ENCODE measurements at regions not wholly inside any gene's neighbourhood (a gene's known extent, or its start where the extent isn't known, plus 50 kb on each side); places are given as distances from the start of the nearest gene placed in this dataset.

DNA sequence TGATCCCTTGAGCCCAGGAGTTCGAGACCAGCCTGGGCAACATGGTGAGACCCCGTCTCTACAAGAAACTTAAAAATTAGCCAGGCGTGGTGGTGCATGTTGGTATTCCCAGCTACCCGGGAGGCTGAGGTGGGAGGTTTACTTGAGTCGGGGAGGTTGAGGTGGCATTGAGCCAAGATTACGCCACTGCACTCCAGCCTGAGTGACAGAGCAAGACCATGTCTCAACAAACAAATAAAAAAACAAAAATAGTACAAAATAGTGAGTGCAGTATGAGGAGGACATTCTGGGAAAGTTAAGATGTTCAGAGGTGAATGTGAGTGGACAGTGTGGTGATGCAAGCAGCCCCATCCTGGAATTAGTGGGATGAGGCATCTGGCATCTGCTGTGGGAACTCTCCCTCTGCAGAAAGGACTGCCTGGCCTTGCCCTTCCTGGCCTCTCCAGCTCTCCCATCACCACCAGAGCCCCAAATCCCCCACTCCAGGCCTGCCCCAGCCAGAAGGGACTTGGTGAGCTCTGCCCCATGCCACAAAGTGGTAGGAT is 96.6 kb upstream of the PARD3 start:
- TF ChIP-seq, protein P1, sequence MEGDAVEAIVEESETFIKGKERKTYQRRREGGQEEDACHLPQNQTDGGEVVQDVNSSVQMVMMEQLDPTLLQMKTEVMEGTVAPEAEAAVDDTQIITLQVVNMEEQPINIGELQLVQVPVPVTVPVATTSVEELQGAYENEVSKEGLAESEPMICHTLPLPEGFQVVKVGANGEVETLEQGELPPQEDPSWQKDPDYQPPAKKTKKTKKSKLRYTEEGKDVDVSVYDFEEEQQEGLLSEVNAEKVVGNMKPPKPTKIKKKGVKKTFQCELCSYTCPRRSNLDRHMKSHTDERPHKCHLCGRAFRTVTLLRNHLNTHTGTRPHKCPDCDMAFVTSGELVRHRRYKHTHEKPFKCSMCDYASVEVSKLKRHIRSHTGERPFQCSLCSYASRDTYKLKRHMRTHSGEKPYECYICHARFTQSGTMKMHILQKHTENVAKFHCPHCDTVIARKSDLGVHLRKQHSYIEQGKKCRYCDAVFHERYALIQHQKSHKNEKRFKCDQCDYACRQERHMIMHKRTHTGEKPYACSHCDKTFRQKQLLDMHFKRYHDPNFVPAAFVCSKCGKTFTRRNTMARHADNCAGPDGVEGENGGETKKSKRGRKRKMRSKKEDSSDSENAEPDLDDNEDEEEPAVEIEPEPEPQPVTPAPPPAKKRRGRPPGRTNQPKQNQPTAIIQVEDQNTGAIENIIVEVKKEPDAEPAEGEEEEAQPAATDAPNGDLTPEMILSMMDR (IDR thresholded peaks at IDR 0.05; ENCODE audit: insufficient read depth, low read length): no peak
- DNase-seq (ENCODE audit: low read depth): no peak
- no peak overlapping the region for H3K4me3 ChIP-seq (ENCODE audit: low read depth, low read length)

DNA sequence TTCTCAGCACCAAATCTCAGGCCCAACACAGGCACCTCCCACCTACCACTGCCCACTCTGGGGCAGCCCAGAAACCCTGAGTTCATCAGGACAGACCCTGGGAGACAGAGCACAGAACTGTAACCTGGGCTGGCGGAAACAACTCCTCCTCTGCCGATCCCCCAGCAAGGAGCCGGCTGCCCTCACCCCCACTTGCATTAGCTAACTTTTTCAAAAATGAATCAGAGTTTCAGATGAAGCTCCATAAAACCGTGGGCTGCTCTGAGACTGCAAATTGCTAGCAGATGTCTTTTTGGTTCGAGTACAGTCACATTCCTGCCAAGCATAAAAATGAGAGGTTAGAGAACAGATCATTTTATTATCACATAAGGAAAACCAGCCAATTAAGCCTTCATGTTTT is 93.4 kb upstream of the PARD3 start:
- no peak overlapping the region for H3K4me3 ChIP-seq (ENCODE audit: low read depth, low read length)
- TF ChIP-seq, protein P1 (IDR thresholded peaks at IDR 0.05; ENCODE audit: insufficient read depth, low read length): no peak
- peak; percentile 79 for DNase-seq (ENCODE audit: low read depth)

DNA sequence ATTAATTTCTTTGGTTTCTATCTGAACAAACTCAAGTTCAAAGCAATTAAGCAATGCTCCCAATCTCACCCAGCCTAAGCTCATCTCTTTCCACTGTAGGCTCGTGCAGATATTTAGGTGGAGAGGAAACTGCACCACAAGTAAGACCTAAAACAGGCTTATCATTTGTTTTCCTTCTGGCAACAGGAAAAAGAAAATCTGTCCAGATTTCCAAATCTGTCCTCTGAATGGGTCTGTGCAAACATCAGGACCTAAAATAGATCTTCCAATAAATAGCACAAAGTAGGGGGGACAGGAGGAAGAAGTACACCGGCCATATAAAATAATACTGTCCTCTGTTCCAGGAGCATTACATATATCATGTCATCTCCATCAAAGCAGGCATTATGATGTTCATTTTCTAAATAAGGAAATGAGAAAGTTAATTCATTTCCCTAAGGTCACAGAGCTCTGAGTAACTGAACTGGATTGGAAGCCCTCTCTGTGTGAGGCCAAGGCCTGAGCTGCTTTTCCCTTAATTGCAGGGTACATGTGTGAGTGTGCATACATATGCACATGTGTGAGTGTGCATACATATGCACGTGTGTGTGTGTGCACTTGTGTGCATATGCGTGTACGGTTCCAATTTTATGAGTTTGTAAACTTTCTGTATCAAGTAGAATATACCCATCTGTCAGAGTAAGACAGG is 92.8 kb upstream of the PARD3 start:
- H3K4me3 ChIP-seq (ENCODE audit: low read depth, low read length): no peak overlapping the region
- DNase-seq (ENCODE audit: low read depth): peak; percentile 27
- TF ChIP-seq, protein P1 (IDR thresholded peaks at IDR 0.05; ENCODE audit: insufficient read depth, low read length): no peak

DNA sequence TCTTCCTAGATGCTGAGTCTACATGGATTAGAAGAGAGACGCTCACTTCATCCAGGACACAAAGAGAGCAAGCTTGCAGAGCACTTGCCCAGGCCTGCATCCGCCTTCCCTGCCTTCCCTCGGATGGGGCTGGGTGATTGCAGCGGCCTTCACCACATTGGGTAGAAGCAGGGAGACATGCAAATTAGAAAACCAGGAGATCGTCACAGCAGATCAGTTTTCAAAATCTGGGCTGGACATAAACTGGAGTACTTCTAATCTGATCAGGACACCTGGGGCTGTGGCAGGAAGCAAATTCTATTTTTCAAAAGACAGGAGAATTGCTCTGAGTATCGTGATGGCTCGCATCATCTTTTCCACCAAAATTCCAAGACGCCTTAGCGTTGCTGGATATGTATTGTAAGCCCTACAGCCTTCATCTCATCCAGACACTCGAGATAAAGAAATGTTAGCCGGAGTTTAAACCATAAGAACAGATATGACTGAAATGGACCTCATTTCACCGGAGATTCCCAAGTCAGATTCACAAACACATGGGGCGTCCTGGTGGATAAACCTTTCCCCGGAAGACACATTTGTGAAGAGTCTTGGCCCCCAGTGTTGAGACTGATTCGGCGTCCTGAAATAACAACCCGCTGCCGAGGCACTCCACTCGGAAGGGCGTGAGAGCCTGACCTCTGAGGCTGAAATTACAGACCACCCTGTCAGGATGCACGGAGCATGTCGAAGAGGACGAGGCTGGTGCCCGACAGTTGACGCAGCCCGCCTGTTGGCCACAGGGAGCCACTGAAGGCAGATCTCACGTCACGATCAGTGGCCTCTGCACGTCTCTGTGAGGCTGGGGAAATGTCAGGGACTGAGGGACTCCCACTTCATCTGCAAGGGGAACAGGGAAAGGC is 91.2 kb upstream of the PARD3 start:
- no peak for DNase-seq (ENCODE audit: low read depth)
- H3K4me3 ChIP-seq (ENCODE audit: low read depth, low read length): no peak overlapping the region
- TF ChIP-seq, protein P1 (IDR thresholded peaks at IDR 0.05; ENCODE audit: insufficient read depth, low read length): no peak

DNA sequence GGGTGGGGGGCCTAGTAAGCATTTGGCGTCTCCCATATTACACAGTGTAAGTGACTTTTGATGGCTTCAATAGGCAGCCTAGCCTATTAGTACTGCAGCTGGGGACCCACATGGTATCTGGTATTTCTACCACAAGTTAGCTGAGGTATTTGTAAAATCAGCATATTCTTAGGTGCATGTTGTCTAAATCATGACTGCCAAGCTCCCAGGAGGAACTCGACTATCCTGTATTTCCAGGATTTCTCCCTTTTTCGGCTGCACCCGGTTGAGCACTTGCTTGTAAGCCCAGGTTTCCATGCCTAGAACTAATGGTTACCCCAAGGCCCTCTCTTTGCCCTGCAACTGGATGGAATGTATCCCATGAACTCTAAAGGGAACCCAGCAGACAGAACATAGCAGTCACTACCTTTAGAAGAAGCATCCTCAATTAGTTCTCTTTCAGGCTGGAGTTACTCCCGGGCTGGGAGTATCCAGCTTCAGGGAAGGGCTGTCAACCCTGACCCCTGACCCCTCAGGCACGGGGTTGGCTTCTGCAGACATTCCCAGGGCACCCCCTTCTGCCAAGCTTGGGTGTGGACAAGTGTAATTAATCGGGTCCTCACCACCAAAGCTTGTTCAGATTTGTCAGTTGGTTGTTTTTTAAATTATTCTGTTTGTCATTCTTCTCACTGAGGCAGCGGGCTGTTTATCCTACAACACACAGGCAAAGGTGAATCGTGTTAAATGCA is 90.3 kb upstream of the PARD3 start:
- H3K4me3 ChIP-seq (ENCODE audit: low read depth, low read length): no peak overlapping the region
- TF ChIP-seq, protein P1 (IDR thresholded peaks at IDR 0.05; ENCODE audit: insufficient read depth, low read length): no peak
- DNase-seq (ENCODE audit: low read depth): no peak

DNA sequence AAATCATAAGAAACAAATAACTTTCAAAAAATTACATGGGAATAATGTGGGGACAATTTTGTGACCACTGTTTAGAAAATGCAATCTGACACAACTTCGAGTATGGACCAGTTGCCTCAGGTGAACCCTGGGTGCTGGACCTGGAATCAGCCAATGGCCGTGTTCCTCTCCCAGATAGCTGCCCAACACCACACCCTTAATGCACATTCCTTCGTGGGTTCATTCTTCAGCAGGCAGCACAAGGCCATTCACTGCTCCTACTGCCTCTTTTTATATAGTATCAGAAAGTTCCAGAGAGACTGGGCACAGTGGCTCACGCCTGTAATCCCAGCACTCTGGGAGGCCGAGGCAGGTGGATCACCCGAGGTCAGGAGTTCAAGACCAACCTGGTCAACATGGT is 89.1 kb upstream of the PARD3 start:
- no peak overlapping the region for H3K4me3 ChIP-seq (ENCODE audit: low read depth, low read length)
- no peak for DNase-seq (ENCODE audit: low read depth)
- TF ChIP-seq, protein P1 (IDR thresholded peaks at IDR 0.05; ENCODE audit: insufficient read depth, low read length): no peak

All from fibroblast of the aortic adventitia (primary cell).